Hepatocyte (in vitro differentiated cells): ENCODE measurements at regions not wholly inside any gene's neighbourhood (a gene's known extent, or its start where the extent isn't known, plus 50 kb on each side); places are given as distances from the start of the nearest gene placed in this dataset.

ENCODE experiments used
- EZH2 ChIP-seq: fragments of 200-600 bp; sonication (generic); IDR thresholded peaks from 2 replicates; pipeline ENCODE4 v1.6.1; 2016; ENCODE audit warnings: antibody characterized with exemption, mild to moderate bottlenecking, borderline replicate concordance
- EZH2phosphoT487 ChIP-seq: fragments of 200-600 bp; sonication (generic); IDR thresholded peaks from one replicate; pipeline ENCODE4 v1.6.1; 2018; ENCODE audit warnings: antibody characterized with exemption, mild to moderate bottlenecking, low read depth, moderate library complexity; ENCODE audit not compliant: unreplicated experiment, severe bottlenecking
- TF ChIP-seq, protein P1 (sequence below): fragments of 200-600 bp; sonication (generic); IDR thresholded peaks from 2 replicates; pipeline ENCODE4 v1.5.1; 2016; ENCODE audit warnings: antibody characterized with exemption, mild to moderate bottlenecking; ENCODE audit not compliant: poor library complexity

DNA sequence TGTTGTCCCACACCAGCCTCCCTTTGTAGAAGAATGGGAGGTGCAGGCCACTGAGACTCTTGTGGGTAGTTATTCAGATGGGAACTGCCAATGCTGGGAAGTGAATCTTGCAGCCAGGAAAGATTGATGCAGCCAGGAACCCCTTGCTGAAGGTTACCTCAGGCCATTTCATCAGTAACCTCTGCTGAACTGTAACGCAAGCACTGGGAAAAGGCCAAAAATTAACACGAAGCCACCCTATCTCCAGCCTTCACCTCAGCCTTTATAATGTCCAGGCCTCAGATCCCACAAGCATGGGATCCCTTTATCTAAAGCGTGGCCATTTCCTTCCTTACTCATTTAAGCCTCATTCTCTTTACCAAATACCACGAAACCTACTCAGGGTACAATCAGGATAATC is 211.1 kb downstream of the SPTSSA start:
- TF ChIP-seq, protein P1, sequence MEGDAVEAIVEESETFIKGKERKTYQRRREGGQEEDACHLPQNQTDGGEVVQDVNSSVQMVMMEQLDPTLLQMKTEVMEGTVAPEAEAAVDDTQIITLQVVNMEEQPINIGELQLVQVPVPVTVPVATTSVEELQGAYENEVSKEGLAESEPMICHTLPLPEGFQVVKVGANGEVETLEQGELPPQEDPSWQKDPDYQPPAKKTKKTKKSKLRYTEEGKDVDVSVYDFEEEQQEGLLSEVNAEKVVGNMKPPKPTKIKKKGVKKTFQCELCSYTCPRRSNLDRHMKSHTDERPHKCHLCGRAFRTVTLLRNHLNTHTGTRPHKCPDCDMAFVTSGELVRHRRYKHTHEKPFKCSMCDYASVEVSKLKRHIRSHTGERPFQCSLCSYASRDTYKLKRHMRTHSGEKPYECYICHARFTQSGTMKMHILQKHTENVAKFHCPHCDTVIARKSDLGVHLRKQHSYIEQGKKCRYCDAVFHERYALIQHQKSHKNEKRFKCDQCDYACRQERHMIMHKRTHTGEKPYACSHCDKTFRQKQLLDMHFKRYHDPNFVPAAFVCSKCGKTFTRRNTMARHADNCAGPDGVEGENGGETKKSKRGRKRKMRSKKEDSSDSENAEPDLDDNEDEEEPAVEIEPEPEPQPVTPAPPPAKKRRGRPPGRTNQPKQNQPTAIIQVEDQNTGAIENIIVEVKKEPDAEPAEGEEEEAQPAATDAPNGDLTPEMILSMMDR = no peak
- TF ChIP-seq EZH2 (no peak), EZH2phosphoT487 (no peak)
